ENCODE measurements at regions not wholly inside any gene's neighbourhood (a gene's known extent, or its start where the extent isn't known, plus 50 kb on each side); places are given as distances from the start of the nearest gene placed in this dataset.

DNA sequence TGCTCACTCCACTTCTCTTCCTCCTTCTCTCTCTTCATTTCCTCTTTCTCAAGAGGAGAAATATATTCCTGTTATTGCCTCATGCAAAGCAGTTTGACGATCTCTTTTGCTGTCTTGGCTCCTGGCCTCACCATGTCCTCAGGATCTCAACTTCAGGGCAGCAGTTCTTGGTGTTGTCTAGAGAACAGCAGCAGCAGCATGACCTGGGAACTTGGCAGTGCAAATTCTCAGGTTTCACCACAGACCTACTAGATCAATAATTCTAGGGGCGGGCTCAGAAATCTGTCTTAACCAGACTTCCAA is 193.4 kb upstream of the EDNRA start:
- TF ChIP-seq CREB1 (IDR thresholded peaks at IDR 0.05) (no peak), JUN (IDR thresholded peaks at IDR 0.05; ENCODE audit: low read depth, low read length) (no peak), TEAD4 (IDR thresholded peaks at IDR 0.05; ENCODE audit: low read depth, low read length) (no peak), MAFK (IDR thresholded peaks at IDR 0.05; ENCODE audit: low read depth, low read length) (no peak), CBX8 (IDR thresholded peaks at IDR 0.05; ENCODE audit: borderline replicate concordance, low read depth, low read length) (no peak), TBP (IDR thresholded peaks at IDR 0.05; ENCODE audit: low read depth, low read length) (no peak), SUZ12 (IDR thresholded peaks at IDR 0.05; ENCODE audit: low read length) (no peak), SP1 (IDR thresholded peaks at IDR 0.05; ENCODE audit: low read depth, low read length) (no peak), RFX5 (IDR thresholded peaks at IDR 0.05; ENCODE audit: borderline replicate concordance, low read depth, low read length) (no peak)
- TF ChIP-seq, protein P1, sequence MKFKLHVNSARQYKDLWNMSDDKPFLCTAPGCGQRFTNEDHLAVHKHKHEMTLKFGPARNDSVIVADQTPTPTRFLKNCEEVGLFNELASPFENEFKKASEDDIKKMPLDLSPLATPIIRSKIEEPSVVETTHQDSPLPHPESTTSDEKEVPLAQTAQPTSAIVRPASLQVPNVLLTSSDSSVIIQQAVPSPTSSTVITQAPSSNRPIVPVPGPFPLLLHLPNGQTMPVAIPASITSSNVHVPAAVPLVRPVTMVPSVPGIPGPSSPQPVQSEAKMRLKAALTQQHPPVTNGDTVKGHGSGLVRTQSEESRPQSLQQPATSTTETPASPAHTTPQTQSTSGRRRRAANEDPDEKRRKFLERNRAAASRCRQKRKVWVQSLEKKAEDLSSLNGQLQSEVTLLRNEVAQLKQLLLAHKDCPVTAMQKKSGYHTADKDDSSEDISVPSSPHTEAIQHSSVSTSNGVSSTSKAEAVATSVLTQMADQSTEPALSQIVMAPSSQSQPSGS (IDR thresholded peaks at IDR 0.05; ENCODE audit: low read length), result no peak
- POLR2A ChIA-PET (ENCODE audit: partially characterized antibody), result no interaction called here
- Histone ChIP-seq H4K8ac (ENCODE audit: extremely low read depth, insufficient read depth, low read length) (no peak overlapping the region), H3K23me2 (ENCODE audit: low read depth, low read length) (no peaks in the 10 kb centered on the region; the same call in 1 of the 2 replicates), H3K56ac (replicated peaks; ENCODE audit: insufficient read length, low read depth, low read length) (no peak overlapping the region), H3K4ac (replicated peaks; ENCODE audit: insufficient read length, low read depth, low read length) (no peak overlapping the region), H4K5ac (ENCODE audit: insufficient read length, low read depth, low read length) (no peak overlapping the region), H2BK15ac (ENCODE audit: low read length) (no peak overlapping the region), H3K9me3 (ENCODE audit: insufficient read depth in 2 of 2, low read depth in 1 of 2, low read length in 1 of 2) (no peaks in the 10 kb centered on the region), H4K91ac (replicated peaks; ENCODE audit: insufficient read length, low read length) (no peak overlapping the region), H2BK20ac (ENCODE audit: low read length) (no peak overlapping the region), H3K27me3 (replicated peaks in 1 of 4; ENCODE audit: control insufficient read depth in 3 of 4, extremely low read depth in 1 of 4, insufficient read depth in 3 of 4, low read length in 3 of 4) (no peaks in the 10 kb centered on the region), H3K23ac (ENCODE audit: insufficient read length) (no peak overlapping the region), H2BK5ac (ENCODE audit: low read depth, low read length) (no peak overlapping the region), H2AK5ac (ENCODE audit: low read depth, low read length) (no peak overlapping the region), H3K4me3 (ENCODE audit: extremely low read depth in 1 of 4, insufficient read depth in 2 of 4, low read depth in 3 of 4, low read length in 4 of 4) (no peak overlapping the region), H4K20me1 (replicated peaks in 1 of 2; ENCODE audit: control insufficient read depth in 1 of 2, insufficient read depth in 2 of 2, low read length in 2 of 2) (no peaks in the 10 kb centered on the region), H3K14ac (ENCODE audit: insufficient read length) (no peak overlapping the region), H3K18ac (ENCODE audit: extremely low read depth, low read length) (no peak overlapping the region), H3K9ac (replicated peaks in 1 of 4; ENCODE audit: extremely low read depth in 1 of 4, low read depth in 3 of 4, low read length in 3 of 4) (no peak overlapping the region), H3K79me1 (ENCODE audit: low read depth, low read length) (no peaks in the 10 kb centered on the region), H2BK12ac (ENCODE audit: low read depth, low read length) (no peak overlapping the region), H3K4me1 (replicated peaks in 1 of 4; ENCODE audit: control insufficient read depth in 3 of 4, insufficient read depth in 4 of 4, low read length in 3 of 4) (no peaks in the 10 kb centered on the region), H2AFZ (ENCODE audit: low read length) (no peak overlapping the region), H3K27ac (ENCODE audit: low read depth, low read length) (no peak overlapping the region), H3K36me3 (ENCODE audit: control insufficient read depth in 2 of 4, insufficient read depth in 4 of 4, low read length in 3 of 4) (no peaks in the 10 kb centered on the region; a peak in 1 of 8 replicates), H2BK120ac (replicated peaks; ENCODE audit: low read depth, low read length) (no peak overlapping the region), H3K4me2 (ENCODE audit: insufficient read depth in 1 of 2, low read depth in 2 of 2, low read length in 2 of 2) (no peak overlapping the region), H3K79me2 (ENCODE audit: control insufficient read depth in 1 of 2, insufficient read depth in 2 of 2, low read length in 2 of 2) (no peaks in the 10 kb centered on the region)
- FAIRE-seq, result no peak
- CTCF ChIA-PET (ENCODE audit: partially characterized antibody), result interaction anchor here (0.7 kb wide), 1 partner anchor 124 kb away, joined by 3 read pairs; no protein-coding TSS in a partner anchor
- no peak for DNase-seq (ENCODE audit: low read depth in 1 of 2, low spot score in 2 of 2)
- WGBS, 2 experiments (ENCODE audit: extremely low coverage in 1 of 2, insufficient coverage in 1 of 2, insufficient read length in 1 of 2, insufficient replicate concordance in 2 of 2, low coverage in 1 of 2, low lambda C conversion rate in 2 of 2, missing lambda C conversion rate in 1 of 2), result 89% methylated on average over 2 of the region's 2 CpGs; no CpG with 5 or more reads in 1 of the 2 experiments
